Right cardiac atrium (tissue), 5 donors: ENCODE measurements at regions not wholly inside any gene's neighbourhood (a gene's known extent, or its start where the extent isn't known, plus 50 kb on each side); places are given as distances from the start of the nearest gene placed in this dataset.

ENCODE experiments used
- ATAC-seq, 2 donors: fragments of 200-7000 bp; cut with Tn5 transposase; one replicate each; pipeline versions ENCODE4 v1.8.0 to v1.9.1; 2020; ENCODE audit warnings: moderate library complexity in 2 of 2, mild to moderate bottlenecking in 1 of 2
- DNase-seq, 3 donors: peaks; one replicate each; pipeline ENCODE4 v3.0.0-alpha.2; 2020
- H3K27ac ChIP-seq: one replicate; pipeline ENCODE4 v1.5.1; 2013; ENCODE audit warnings: mild to moderate bottlenecking, low read length, control low read depth, moderate library complexity
- H3K27me3 ChIP-seq: one replicate; pipeline ENCODE4 v1.6.1; 2013; ENCODE audit not compliant: control insufficient read depth, insufficient read depth
- H3K4me1 ChIP-seq: one replicate; pipeline ENCODE4 v1.6.1; 2013; ENCODE audit warnings: low read length; ENCODE audit not compliant: control insufficient read depth, insufficient read depth
- H3K4me3 ChIP-seq: one replicate; pipeline ENCODE4 v1.5.1; 2013; ENCODE audit warnings: low read length, control low read depth
- H3K9me3 ChIP-seq: one replicate; pipeline ENCODE4 v1.6.1; 2013; ENCODE audit warnings: low read length; ENCODE audit not compliant: control insufficient read depth
- WGBS: extraction: QIAGEN DNeasy Blood & Tissue Kit; methylation state at CpG from one replicate; pipeline ENCODE4 v1.1.7; 2013; 5-methylcytosine and 5-hydroxymethylcytosine counted together
- intact Hi-C, 4 donors: fragments of 100-400 bp; cut with DNase I; formaldehyde crosslinking; loops; one replicate each; pipeline versions ENCODE4 v1.11.0 to v1.14.0; 2022 to 2023
- donor health status: healthy with polysubstance abuse.
- donor health status: DM: no; HTN: yes; CAD: no.
- donor health status: DM: no; HTN: no; CAD: no.
- donor health status: DM: no; HTN: yes; CAD: no; lungs with severe emphysema.
- donor health status: DM: yes; HTN: yes; CAD: no.

GRCh38 chr1:189646066-189646465 is 831.6 kb downstream of the BRINP3 start:
- ATAC-seq: no peak
- no peak overlapping the region for H3K27ac ChIP-seq
- H3K27me3 ChIP-seq: no peaks in the 10 kb centered on the region
- H3K9me3 ChIP-seq: no peaks in the 10 kb centered on the region
- intact Hi-C loops: no loop called here
- WGBS: 92% methylated on average over 1 of the region's 1 CpG
- H3K4me1 ChIP-seq: no peaks in the 10 kb centered on the region
- DNase-seq: no peak
- H3K4me3 ChIP-seq: no peak overlapping the region

GRCh38 chr1:189654906-189655305 is 822.8 kb downstream of the BRINP3 start:
- intact Hi-C loops: no loop called here
- ATAC-seq: no peak
- Histone ChIP-seq H3K4me1 (no peaks in the 10 kb centered on the region), H3K27ac (no peak overlapping the region), H3K27me3 (no peaks in the 10 kb centered on the region), H3K4me3 (no peak overlapping the region), H3K9me3 (no peaks in the 10 kb centered on the region)
- no peak for DNase-seq

GRCh38 chr1:189656628-189657530 is 820.8 kb downstream of the BRINP3 start:
- 45% methylated on average over 5 of the region's 5 CpGs for WGBS
- no peaks in the 10 kb centered on the region for H3K4me1 ChIP-seq
- no peak overlapping the region for H3K4me3 ChIP-seq
- H3K9me3 ChIP-seq: no peaks in the 10 kb centered on the region
- DNase-seq: no peak
- H3K27ac ChIP-seq: no peak overlapping the region
- intact Hi-C loops: no loop called here
- no peaks in the 10 kb centered on the region for H3K27me3 ChIP-seq
- no peak for ATAC-seq

DNA sequence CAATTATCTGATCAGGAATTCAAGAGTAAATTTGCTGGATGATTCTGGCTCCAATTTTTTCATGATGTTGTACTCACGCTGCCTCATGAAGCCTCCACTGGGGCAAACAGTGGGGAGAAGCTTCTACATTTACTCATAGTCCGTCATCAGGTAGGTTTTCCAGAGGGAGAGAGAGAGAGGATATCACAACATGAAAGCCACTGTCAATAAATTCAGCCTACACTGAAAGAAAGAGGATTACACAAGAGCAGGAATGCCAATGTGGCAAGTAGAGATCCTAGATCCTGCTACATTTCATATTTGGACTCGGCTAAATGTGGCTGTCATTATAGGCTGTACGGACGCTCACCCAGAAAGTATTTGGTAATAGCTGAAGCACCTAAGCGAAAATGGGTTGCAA is 819.9 kb downstream of the BRINP3 start:
- Histone ChIP-seq H3K27ac (no peak overlapping the region), H3K27me3 (no peaks in the 10 kb centered on the region), H3K9me3 (no peaks in the 10 kb centered on the region), H3K4me3 (no peak overlapping the region), H3K4me1 (no peaks in the 10 kb centered on the region)
- intact Hi-C loops: no loop called here
- DNase-seq (no peak), ATAC-seq (no peak)
- 70% methylated on average over 6 of the region's 6 CpGs for WGBS

DNA sequence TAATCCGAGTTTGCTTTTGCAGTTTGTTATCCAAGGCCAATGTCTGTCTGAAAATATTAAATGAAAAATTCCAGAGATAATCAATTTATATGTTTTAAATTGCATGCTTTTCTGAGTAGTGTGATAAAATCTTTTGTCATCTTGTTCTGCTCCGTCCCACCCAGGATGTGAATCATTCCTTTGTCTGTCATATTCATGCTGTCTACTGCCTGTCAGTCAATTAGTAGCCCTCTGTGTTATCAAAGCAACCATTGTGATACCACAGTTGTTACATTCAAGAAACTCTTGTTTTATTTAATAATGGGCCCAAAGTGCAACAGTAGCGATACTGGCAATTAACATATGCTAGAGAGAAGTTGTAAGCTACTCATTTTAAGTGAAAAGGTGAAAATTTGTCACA is 819.3 kb downstream of the BRINP3 start:
- Histone ChIP-seq H3K27me3 (no peaks in the 10 kb centered on the region), H3K9me3 (no peaks in the 10 kb centered on the region), H3K27ac (no peak overlapping the region), H3K4me3 (no peak overlapping the region), H3K4me1 (no peaks in the 10 kb centered on the region)
- intact Hi-C loops: no loop called here
- no peak for ATAC-seq
- DNase-seq: no peak
- WGBS: 54% methylated on average over 3 of the region's 3 CpGs

DNA sequence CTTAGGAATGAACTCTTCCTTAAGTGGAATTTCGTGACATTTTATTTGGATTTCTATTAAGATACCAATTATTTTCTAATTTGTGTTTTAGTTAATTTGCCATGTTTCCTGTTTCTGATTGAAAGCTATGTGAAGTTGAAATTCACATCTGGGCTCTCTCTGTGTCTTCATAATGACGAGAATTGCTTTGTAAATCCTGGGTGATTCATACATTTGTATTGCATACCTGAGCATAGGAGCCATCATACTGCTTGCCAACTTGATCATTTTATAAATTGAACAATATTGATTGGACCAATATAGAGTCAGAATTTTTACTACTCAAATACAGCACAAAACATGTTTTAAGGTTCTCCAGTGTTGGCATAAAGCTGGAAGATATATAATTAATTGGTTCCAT is 817.9 kb downstream of the BRINP3 start:
- no peak for ATAC-seq
- DNase-seq: no peak
- 82% methylated on average over 2 of the region's 2 CpGs for WGBS
- H3K27me3 ChIP-seq: no peaks in the 10 kb centered on the region
- H3K9me3 ChIP-seq: no peaks in the 10 kb centered on the region
- intact Hi-C loops: no loop called here
- no peaks in the 10 kb centered on the region for H3K4me1 ChIP-seq
- no peak overlapping the region for H3K4me3 ChIP-seq
- H3K27ac ChIP-seq: no peak overlapping the region

- H3K9me3 ChIP-seq: no peaks in the 10 kb centered on the region
- no peak overlapping the region for H3K27ac ChIP-seq
- no peak for ATAC-seq
- 84% methylated on average over 3 of the region's 3 CpGs for WGBS
- no peak overlapping the region for H3K4me3 ChIP-seq
- no peak for DNase-seq
- H3K4me1 ChIP-seq: no peaks in the 10 kb centered on the region
- no peaks in the 10 kb centered on the region for H3K27me3 ChIP-seq
- intact Hi-C loops: no loop called here
Observed at GRCh38 chr1:189662190-189662589, 815.5 kb downstream of the BRINP3 start.

DNA sequence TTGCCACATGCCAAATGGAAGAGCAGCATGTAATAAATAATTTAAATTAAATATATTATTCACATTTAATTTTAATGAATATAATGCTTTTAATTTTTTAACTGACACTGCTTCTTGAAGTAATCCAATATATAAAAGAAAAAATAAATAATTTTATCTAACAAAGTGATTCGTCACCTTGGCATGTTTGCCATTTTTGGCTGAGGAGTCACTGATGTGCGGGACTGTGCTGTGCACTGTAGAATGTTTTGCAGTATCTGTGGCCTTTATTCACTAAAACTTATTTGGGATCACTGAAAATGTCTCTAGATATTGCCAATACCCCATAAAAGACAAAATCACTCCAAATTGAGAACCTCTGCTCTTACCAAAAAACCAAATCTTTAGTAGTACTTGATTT is 807.8 kb downstream of the BRINP3 start:
- no peak overlapping the region for H3K4me3 ChIP-seq
- no peak for DNase-seq
- no peaks in the 10 kb centered on the region for H3K9me3 ChIP-seq
- no peak overlapping the region for H3K27ac ChIP-seq
- intact Hi-C loops: no loop called here
- H3K27me3 ChIP-seq: no peaks in the 10 kb centered on the region
- 83% methylated on average over 2 of the region's 2 CpGs for WGBS
- no peaks in the 10 kb centered on the region for H3K4me1 ChIP-seq
- no peak for ATAC-seq

GRCh38 chr1:189673217-189673616 is 804.4 kb downstream of the BRINP3 start:
- intact Hi-C loops: no loop called here
- H3K27me3 ChIP-seq: no peaks in the 10 kb centered on the region
- WGBS: 21% methylated on average over 2 of the region's 2 CpGs
- no peak overlapping the region for H3K27ac ChIP-seq
- no peaks in the 10 kb centered on the region for H3K4me1 ChIP-seq
- H3K4me3 ChIP-seq: no peak overlapping the region
- ATAC-seq (no peak), DNase-seq (no peak)
- H3K9me3 ChIP-seq: no peaks in the 10 kb centered on the region

DNA sequence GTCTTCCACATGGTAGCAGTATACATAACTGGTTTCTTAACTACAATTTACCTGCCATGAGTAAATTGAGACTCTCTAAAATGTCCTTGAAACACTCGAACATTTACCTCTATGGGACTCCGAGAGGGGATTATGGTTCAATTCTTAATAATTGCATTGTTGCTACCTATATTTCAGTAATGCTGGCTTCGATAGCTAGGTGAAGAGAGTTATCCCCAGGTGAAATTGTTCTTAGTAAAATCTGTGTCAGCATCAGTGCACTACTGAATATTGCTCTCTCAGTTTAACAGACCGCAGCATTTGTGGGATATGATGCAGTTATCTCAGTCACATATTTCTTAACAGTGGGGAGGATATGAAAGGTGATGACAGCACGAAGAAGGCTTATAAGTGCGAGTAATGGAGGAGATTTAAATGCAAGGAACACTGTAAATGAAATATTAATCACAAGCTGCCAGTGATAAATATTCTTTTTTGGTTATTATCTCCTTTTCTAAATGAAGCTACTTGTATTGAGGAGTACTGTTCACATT is 801.9 kb downstream of the BRINP3 start:
- no peak for ATAC-seq
- Histone ChIP-seq H3K9me3 (no peaks in the 10 kb centered on the region), H3K27ac (no peak overlapping the region), H3K4me1 (no peaks in the 10 kb centered on the region), H3K4me3 (no peak overlapping the region), H3K27me3 (no peaks in the 10 kb centered on the region)
- intact Hi-C loops: no loop called here
- WGBS: 53% methylated on average over 6 of the region's 6 CpGs
- no peak for DNase-seq

GRCh38 chr1:189678779-189679178 is 798.9 kb downstream of the BRINP3 start:
- Histone ChIP-seq H3K27ac (no peak overlapping the region), H3K4me3 (no peak overlapping the region), H3K9me3 (no peaks in the 10 kb centered on the region), H3K27me3 (no peaks in the 10 kb centered on the region), H3K4me1 (no peaks in the 10 kb centered on the region)
- 91% methylated on average over 3 of the region's 3 CpGs for WGBS
- DNase-seq: no peak
- no peak for ATAC-seq
- intact Hi-C loops: no loop called here
